NCI-H1105 treated with DMSO at 0.1 percent for 48 hours (cell line): ENCODE measurements at regions not wholly inside any gene's neighbourhood (a gene's known extent, or its start where the extent isn't known, plus 50 kb on each side); places are given as distances from the start of the nearest gene placed in this dataset.
"Not testable (repeated sequence)": the region's sequence is repeated elsewhere in the genome, so short reads cannot be mapped to it uniquely, and the experiment has no call there.

Experiments used
- DNase-seq: peaks from one replicate; lab custom pipeline; 2025; lab: John Stamatoyannopoulos, UW

DNA sequence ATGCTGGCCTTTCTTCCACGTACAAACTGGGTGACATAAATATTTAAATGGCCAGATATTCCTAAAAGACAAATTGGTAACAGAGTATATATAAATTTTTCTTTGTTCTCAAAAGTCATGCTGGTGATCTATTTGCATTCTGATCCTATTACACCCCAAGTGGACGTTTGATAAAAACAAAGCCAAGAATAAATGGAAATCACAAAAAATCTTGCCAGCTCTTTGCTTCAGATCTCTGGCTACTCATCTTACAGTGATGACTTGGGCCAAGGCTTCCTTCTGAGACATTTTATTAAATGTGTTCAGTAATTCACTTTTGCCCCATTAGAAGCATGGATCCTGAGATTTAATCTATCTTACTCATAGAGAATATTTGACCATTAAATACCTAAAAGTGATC lies 444.3 kb upstream of the PIK3R1 start:
- DNase-seq = no peak

DNA sequence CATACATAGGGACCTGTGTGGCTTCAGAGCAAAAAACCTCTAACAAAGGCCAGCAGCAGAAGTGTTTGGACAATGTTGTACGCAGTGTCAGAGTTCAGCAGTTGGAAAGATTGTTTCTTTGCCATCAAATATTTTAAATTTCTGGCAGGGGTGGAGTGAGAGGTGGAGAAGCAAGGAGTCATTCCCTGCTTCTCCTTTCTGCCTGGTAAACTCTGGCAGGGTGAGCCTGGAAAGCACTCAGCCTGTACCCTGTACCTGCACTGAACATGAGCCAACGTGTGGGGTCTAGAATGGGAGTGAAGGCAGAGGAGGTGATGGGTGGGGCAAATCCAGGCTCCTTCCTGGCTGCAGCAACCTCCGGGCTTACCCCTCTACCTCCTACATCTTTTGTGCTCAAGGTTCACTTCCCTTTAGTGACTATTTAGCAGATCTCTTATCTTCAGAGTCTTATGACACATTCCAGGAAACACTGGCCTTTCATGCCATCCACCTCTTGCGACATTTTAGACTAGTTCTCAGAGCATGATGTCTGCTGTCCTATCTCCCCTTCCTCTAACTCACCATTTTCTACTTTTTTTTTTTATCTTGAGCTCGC lies 445.0 kb upstream of the PIK3R1 start:
- DNase-seq = no peak

- DNase-seq = no peak
Observed at GRCh38 chr5:67765697-67766096, 449.9 kb upstream of the PIK3R1 start.

GRCh38 chr5:67757771-67758170 lies 457.8 kb upstream of the PIK3R1 start:
- DNase-seq = not testable (repeated sequence)

DNA sequence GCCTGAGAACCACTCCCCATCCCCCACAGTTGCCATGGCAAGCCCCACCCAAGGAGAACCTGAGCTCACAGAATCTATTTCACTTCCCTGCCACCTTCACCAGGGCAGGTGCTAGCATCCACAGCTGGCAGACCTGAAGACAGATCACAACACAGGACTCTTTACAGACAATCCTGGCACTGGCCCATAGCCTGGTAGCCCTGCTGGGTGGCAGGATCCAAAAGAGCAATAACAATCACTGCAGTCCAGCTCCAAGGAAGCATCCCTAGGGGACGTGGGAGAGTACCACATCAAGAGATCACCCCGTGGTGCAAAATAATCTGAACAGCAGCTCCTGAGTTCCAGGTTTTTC lies 463.2 kb upstream of the PIK3R1 start:
- DNase-seq = no peak

GRCh38 chr5:67748165-67748690 lies 467.3 kb upstream of the PIK3R1 start:
- no peak for DNase-seq

DNA sequence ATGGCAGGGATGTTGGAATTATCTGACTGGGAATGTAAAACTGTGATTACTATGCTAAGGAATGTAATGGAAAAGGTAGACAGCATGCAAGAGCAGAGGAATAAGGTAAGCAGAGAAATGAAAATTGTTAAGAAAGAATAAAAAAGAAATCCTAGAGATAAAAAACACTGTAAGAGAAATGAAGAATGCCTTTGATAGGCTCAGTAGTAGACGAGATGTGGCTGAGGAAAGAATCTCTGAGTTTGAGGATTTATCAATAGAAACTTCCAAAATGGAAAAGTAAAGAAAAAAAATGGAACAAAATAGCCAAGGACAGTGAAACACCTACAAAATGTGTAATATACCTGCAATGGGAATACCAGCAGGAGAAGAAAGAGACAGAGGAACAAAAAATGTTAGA lies 468.5 kb upstream of the PIK3R1 start:
- no peak for DNase-seq

DNA sequence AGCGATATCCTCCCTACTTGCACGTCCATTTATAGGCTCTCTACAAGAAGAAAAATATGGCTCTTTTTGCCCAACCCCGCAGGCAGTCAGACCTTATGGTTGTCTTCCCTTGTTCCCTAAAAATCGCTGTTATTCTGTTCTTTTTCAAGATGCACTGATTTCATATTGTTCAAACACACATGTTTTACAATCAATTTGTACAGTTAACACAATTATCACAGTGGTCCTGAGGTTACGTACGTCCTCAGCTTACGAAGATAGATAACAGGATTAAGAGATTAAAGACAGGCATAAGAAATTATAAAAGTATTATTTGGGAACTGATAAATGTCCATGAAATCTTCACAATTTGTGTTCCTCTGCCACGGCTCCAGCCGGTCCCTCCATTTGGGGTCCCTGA lies 468.9 kb upstream of the PIK3R1 start:
- not testable (repeated sequence) for DNase-seq

- no peak for DNase-seq
Observed at GRCh38 chr5:67746103-67746502, 469.5 kb upstream of the PIK3R1 start.

GRCh38 chr5:67732921-67733320 lies 482.6 kb upstream of the PIK3R1 start:
- DNase-seq = no peak

DNA sequence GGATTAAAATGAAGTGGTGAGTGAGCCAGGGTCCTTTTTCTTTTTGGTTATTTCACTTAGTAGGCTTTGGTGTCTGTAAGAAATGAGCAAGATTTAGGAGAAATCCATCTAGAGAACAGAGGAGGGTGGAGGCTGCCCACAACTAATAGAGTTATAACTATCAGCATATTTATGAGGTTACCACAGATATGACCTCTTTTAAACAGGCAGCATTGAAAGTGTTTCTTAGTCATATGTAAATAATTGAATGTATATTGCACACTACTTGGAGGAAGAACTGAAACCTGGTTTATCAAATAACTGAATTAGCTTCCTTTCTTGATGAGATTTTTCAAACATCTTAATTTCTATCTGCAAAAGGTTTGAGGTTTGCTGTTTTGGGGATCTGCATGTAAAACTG lies 483.1 kb upstream of the PIK3R1 start:
- no peak for DNase-seq

- DNase-seq = no peak
Observed at GRCh38 chr5:67731886-67732285, 483.7 kb upstream of the PIK3R1 start.

GRCh38 chr5:67730917-67731474 lies 484.6 kb upstream of the PIK3R1 start:
- no peak for DNase-seq

DNA sequence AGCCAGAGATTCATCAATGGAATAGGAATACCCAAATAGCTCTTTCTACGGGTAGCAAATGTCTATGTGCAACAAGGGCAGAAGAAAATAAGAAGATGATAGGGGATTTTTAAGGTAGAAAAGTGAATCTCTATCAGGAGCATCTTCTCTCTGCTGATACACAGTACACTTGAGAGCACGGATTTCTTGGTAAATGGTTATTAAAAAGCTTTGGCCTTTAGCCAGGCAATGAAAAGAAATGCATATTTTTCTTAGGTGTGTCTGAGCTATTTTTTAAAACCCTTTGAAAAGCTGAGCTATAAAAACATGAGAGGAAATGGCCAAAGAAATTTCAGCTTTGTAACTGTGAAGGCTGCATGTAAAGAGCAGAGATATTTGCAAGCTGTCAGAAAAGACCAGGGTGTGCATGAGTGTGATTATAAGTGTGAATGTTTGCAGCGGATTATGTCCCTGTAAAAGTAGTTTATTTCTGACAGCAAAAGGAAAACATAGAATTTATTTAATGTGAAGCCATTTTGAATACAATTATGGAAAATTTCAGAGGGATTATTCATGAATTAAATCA lies 487.1 kb upstream of the PIK3R1 start:
- no peak for DNase-seq

- no peak for DNase-seq
Observed at GRCh38 chr5:67725604-67726003, 490.0 kb upstream of the PIK3R1 start.

- DNase-seq = no peak
Observed at GRCh38 chr5:67724412-67725135, 491.0 kb upstream of the PIK3R1 start.

- DNase-seq = no peak
Observed at GRCh38 chr5:67723873-67724272, 491.7 kb upstream of the PIK3R1 start.

DNA sequence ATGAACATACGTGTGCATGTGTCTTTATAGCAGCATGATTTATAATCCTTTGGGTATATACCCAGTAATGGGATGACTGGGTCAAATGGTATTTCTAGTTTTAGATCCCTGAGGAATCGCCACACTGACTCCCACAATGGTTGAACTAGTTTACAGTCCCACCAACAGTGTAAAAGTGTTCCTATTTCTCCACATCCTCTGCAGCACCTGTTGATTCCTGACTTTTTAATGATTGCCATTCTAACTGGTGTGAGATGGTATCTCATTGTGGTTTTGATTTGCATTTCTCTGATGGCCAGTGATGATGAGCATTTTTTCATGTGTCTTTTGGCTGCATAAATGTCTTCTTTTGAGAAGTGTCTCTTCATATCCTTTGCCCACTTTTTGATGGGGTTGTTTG lies 493.0 kb upstream of the PIK3R1 start:
- DNase-seq = not testable (repeated sequence)

DNA sequence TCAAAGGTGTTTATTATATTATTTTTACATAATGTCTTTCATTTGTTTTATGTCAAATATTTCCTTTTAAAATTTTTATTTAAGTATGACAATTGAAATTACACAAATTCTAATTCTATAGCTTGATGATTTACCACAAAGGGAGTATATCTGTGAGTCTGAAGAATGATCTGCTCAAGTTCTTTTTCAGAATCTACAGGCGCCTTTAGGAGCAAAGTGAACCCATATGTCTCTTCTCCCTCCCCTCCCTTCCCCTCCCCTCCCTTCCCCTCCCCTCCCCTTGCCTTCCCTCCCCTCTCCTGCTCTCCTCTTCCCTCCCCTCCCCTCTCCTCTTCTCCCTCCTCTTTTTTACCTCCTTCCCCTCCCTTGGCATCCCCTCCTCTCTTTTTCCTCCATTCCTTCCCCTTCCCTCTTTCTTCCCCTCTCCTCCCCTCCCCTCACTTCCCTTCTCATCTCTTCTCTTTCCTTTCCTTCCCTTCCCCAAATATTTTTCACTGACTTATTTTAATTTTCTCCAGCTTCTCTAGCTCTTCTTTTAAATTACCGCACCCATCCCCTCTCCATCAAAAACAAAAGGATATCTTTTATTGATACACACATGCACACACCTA lies 495.3 kb upstream of the PIK3R1 start:
- DNase-seq = no peak

GRCh38 chr5:67702008-67702407 lies 505.4 kb upstream of the CD180 start:
- DNase-seq = no peak

GRCh38 chr5:67699560-67699959 lies 503.0 kb upstream of the CD180 start:
- DNase-seq = no peak

- DNase-seq = no peak
Observed at GRCh38 chr5:67696446-67696845, 499.8 kb upstream of the CD180 start.

- DNase-seq = no peak
Observed at GRCh38 chr5:67695369-67695768, 498.8 kb upstream of the CD180 start.
